ENCODE measurements at regions not wholly inside any gene's neighbourhood (a gene's known extent, or its start where the extent isn't known, plus 50 kb on each side); places are given as distances from the start of the nearest gene placed in this dataset.
"Not testable (repeated sequence)": the region's sequence is repeated elsewhere in the genome, so short reads cannot be mapped to it uniquely, and the experiment has no call there.

GRCh38 chr11:130526846-130527245, 78.4 kb downstream of the ADAMTS15 start:
- no peak for DNase-seq (ENCODE audit: low read depth, low spot score)

DNA sequence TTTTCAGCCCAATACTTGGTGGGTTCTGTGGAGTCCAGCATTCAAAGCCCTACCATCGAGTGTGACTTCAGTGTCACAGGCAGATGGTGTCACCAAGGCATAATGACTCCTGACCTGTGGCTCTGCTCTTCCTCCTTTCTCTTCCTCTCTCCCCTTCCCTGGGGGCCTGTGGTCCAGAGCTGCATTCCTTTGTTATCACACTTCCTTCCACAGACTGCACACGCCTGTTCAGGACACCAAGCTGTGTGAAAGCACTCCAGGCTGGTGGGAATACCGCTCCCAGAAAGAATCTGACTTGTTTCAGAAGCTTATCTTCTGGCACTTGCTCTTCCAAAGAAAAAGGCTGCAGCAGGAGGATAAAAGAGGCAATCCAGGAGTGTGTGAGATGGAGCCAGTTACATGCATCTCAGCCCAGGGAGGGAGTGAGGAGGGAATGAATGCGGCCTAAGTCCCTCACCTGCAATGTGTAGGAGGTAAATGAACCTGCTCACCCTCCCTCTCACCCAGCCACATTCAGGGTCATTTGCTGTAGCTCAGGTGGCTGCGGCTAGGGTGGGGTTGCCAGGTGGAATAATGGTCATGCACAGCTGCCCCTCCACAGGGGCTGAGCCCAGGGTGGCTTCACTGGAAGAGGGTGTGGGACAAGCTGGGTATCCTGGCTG, 79.3 kb downstream of the ADAMTS15 start:
- DNase-seq (ENCODE audit: low read depth, low spot score): no peak

GRCh38 chr11:130528298-130529261, 80.1 kb downstream of the ADAMTS15 start:
- DNase-seq (ENCODE audit: low read depth, low spot score): no peak

GRCh38 chr11:130529366-130529765, 80.9 kb downstream of the ADAMTS15 start:
- no peak for DNase-seq (ENCODE audit: low read depth, low spot score)

GRCh38 chr11:130531061-130531460, 82.6 kb downstream of the ADAMTS15 start:
- DNase-seq (ENCODE audit: low read depth, low spot score): no peak

- no peak for DNase-seq (ENCODE audit: low read depth, low spot score)
These were observed 84.8 kb downstream of the ADAMTS15 start for GRCh38 chr11:130533113-130533798.

DNA sequence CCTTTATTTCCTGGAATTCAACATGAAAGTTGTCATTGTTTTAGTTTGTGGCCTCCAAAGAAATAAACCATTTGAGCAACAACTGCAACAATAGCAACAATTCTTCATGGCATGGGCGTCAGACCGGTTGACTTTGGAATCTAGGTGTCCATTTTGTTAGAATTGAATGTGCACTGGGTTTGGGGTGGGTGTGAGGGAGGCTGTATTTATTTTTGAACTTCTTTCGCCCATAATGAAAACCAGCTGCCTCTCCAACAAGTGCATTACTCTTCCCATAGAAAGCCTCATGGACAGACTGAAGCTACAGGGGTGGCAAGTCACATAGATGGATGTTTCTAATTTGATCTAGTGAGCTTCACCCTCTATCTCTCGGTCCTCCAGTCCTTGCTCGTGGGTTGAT, 85.4 kb downstream of the ADAMTS15 start:
- no peak for DNase-seq (ENCODE audit: low read depth, low spot score)

- DNase-seq (ENCODE audit: low read depth, low spot score): no peak
These were observed 86.1 kb downstream of the ADAMTS15 start for GRCh38 chr11:130534551-130534950.

DNA sequence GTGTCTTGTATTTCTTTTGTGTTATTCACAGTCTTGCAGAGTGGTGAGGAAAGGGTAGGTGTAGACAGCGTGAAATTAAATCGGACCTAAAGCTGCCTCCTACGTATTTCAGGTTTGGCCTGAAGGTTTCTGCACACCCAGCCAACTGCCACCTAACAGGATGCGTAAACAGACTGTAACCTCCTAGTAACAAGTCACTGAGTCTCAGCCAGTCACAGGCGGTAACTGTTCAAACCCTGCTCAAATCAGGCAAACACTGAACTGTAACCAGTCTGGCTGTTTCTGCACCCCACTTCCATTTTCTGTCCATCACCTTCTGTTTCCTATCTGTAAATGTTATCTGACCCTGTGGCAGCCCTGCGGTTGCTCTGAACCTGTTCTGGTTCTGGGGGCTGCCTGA, 87.1 kb downstream of the ADAMTS15 start:
- no peak for DNase-seq (ENCODE audit: low read depth, low spot score)

GRCh38 chr11:130536106-130537040, 87.9 kb downstream of the ADAMTS15 start:
- DNase-seq (ENCODE audit: low read depth, low spot score): no peak

- DNase-seq (ENCODE audit: low read depth, low spot score): not testable (repeated sequence)
These were observed 91.2 kb downstream of the ADAMTS15 start for GRCh38 chr11:130539680-130540079.

GRCh38 chr11:130544266-130544665, 95.8 kb downstream of the ADAMTS15 start:
- DNase-seq (ENCODE audit: low read depth, low spot score): no peak

GRCh38 chr11:130545449-130546072, 97.1 kb downstream of the ADAMTS15 start:
- no peak for DNase-seq (ENCODE audit: low read depth, low spot score)

DNA sequence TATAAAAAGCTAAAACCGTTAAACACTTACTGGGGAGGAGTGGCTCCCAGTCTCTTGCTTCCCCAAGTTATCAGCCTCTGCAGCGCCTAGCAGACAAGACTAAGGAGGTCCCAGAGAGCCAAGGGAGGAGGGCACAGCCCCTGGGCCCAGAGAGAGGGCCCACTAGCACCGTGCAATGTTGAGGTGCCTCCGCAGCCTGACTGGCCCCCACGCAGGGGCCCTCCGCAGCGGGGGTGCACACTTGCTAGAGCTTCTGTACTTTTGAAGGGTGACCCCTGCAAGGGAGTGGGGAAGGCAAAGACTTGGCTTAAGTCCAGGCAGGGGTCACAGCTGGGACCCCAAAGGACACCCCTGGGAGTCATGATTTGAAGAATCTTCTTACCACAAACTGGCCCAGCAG, 98.0 kb downstream of the ADAMTS15 start:
- DNase-seq (ENCODE audit: low read depth, low spot score): no peak

GRCh38 chr11:130546901-130547694, 98.7 kb downstream of the ADAMTS15 start:
- DNase-seq (ENCODE audit: low read depth, low spot score): no peak

DNA sequence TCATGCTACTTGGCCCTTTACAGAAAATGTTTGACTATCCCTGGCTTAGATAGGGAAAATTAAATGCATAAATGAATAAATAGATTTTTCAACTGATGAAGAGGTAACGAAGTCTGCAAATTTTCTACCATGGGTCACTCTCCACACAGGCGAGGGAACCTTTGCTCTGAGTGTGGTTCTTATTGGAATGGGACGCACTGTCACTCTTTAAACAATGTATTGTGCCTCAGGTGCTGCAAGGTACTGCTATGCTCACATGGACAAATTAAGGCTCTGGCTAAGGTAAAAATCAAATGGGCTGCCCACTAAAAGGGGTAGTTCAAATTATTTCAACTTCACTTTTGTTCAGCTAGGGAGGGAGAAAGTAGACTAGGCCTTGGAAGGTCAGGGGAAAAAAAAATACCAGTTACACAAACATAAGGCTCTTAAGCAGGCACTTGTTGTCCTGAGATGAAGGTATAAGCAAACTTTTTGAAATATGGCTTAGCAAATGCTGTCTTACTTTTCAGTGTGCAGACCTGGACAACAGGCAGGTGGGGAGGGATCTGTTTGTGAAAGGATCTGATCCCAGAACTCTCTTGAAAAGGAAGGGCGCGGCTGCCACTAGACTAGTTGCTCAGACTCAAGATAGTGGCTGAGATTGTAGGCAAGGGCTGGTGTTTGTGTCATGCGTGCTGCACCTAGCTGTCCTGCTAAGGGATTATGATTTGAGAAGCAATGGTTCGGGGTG, 99.5 kb downstream of the ADAMTS15 start:
- no peak for DNase-seq (ENCODE audit: low read depth, low spot score)

GRCh38 chr11:130548491-130548833, 100.0 kb downstream of the ADAMTS15 start:
- DNase-seq (ENCODE audit: low read depth, low spot score): no peak

DNA sequence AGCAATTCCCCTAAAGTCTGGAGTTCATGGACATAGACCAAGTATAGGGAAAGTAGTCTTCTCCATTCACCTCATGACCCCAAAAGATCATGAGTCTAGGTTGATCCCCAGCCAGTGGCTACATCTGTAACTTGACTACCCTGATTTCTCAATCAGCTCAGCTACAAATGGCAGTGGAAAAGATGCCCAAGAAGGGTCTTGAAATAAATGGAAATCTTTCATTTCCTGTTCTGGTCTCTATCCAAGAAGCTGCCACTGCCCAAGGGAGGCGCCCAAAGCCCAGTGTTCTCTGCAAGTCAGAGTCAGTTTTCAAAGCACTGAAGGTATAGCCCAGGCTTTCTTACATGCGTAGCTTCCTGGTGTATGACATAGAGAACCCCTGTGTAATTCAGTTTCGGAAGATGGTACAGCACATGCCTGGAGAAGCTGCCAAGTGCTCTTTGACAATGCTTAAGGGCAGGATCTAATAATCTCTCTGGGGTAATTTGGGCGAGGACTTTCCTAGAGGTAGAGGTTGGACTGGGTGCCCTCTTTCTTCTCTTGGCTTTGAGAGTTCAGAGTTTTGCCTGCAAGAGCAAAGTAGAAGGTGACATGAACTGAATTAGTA, 101.1 kb downstream of the ADAMTS15 start:
- no peak for DNase-seq (ENCODE audit: low read depth, low spot score)

DNA sequence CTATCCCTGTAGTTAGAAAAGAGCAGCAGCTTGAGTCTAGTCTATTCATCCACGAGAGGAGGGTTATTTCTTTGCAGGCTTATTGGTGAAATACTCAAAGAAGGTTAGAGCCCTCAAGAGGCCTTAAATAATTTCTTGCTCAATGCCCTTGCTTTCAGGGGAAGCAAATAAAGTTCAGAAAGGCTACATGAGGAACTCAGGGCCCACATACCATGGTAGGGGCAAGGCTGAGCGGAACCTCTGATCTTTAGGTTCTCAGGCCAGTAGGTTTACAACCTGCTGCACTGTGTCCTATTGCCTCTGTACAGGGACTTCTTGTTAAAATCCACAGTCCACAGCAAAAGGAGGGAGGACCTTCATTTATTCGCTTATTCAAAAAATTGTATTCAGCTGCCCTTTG, 101.7 kb downstream of the ADAMTS15 start:
- DNase-seq (ENCODE audit: low read depth, low spot score): no peak
